ENCODE measurements at regions not wholly inside any gene's neighbourhood (a gene's known extent, or its start where the extent isn't known, plus 50 kb on each side); places are given as distances from the start of the nearest gene placed in this dataset.
"Not testable (repeated sequence)": the region's sequence is repeated elsewhere in the genome, so short reads cannot be mapped to it uniquely, and the experiment has no call there.

DNA sequence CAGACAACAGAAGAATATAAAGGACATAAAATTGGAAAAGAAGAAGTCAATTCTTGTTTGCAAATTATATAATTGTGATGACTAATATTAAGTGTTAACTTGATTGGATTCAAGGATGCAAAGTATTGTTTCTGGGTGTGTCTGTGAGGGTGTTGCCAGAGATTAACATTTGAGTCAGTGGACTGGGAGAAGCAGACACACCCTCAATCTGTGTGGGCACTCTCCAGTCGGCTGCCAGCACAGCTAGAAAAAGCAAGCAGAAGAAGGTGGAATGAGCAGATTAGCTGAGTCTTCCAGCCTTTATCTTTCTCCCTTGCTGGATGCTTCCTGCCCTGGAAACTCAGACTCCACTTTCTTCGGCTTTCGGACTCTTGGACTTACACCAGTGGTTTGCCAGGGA, 51.7 kb downstream of the UBE2NL start:
- no peak for DNase-seq

DNA sequence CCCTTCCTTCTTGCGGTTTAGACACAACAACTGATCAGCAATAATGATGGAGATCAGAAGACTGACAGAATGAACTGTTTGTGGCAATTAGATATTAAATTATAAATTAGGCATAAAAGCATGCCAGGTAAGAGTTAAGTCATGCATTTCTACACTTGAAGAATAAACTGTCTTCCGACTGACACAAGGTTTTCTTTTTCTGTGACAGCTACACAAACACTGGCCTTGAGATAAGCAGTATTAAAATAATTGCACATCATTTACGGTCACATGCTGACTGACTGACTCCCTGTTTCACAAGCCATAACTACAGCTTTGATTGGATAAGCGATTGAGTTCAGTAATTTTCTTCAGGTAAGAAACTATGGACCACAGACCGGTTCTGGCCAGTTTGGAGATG, 56.2 kb downstream of the UBE2NL start:
- DNase-seq, result no peak

DNA sequence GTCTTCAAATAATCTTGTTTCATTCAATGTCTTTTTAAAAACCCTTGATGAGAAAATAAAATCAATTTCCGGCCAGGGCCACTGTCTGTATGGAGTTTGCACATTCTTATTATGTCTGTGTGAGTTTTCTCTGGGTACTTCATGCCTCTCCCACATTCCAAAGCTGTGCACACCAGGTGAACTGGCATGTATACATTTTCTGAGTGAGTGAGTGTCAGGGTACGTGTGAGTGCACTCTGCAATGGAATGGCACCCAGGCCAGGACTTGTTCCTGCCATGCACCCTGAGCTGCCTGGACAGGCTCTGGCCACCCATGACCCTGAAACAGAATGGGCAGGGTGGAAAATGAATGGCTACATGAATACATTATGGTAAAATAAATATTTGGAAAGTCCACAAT, 61.3 kb downstream of the UBE2NL start:
- no peak for DNase-seq

DNA sequence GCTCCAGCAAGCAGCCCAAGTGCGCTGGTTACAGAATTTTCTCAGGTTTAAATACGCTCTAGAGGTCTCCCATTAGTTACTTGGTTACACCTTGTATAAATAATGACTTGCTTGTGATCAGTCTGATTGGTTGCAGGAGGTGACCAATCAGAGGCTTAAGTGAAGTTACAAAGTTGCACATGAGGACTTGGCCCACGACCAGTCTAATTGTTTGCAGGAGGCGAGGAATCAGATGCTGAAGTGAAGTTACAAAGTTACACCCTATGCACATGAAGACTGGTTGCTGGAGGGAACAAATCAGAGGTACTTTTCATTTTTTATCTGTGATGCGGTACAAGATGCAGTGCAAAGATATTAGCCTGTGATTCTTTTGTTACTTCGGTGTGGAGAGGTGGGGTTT, 80.7 kb downstream of the UBE2NL start:
- no peak for DNase-seq

DNA sequence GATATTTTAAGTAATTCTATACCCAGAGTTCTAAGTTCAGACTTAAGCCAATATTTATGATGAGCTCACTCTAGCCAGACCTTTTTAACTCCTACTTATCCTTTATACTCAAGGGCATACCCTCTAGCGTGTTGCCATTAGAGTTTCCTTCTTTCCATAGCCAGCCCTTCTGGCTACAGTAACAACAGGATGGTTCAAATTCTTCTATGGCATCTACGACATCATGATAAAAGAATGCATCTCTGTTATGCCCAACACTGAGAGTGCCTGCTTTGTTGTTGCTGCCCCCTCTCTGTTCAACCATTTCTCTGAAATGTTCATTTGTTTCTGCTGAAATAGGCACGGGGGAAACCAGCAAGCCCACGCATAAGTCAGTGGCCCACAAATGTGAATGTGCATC, 104.5 kb downstream of the UBE2NL start:
- DNase-seq, result no peak

DNA sequence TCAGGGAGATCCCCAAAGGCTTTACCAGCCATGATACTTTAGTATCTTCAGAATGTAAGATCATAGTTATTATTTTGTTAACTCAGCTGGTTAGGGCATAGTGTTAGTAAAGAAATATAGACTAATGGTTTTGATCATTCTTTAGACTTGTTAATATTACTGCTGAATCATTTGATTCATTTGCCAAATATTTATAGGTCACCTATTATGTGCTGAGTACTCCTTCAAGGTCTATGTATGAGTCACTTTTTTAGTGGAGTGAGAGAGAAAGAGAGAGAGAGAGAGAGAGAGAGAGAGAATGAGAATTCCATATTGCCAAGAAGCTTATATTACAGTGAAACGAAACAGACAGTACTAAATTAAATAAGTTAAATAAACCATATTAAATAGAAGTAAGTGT, 110.3 kb downstream of the UBE2NL start:
- DNase-seq, result no peak

DNA sequence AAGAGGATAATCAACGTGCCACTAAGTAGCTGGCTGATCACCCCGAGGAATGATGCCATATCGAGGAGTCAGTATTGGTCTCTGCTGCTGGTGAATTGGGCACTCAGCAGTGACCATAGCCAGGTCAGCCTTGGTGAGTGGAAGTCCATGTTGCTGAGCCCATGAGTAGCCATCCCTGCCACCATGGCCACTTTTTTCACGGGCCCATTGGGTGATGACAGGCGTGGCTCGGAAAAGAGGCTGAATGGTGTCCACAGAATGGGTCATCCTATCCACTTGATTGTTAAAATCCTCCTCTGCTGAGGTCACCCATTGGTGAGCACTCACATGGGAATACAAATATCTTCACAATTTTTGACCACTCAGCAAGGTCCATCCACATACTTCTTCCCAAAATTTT, 114.4 kb downstream of the UBE2NL start:
- no peak for DNase-seq

DNA sequence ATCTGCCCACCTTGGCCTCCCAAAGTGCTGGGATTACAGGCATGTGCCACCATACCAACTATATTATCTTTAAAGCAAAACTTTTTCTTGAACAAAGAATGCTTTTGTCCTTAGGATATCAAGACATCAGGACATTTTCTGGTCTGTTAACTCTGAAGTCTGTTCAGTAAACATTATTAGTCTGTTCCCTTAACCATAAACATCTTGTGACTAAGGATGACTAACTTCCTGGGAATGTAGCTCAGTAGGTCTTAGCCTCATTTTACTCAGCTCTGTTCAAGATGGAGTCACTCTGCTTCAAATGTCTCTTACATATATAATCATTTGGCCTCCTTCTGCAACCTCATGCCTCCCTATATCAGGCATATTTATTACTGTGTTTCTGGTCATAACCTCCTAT, 122.9 kb downstream of the UBE2NL start:
- DNase-seq, result no peak

DNA sequence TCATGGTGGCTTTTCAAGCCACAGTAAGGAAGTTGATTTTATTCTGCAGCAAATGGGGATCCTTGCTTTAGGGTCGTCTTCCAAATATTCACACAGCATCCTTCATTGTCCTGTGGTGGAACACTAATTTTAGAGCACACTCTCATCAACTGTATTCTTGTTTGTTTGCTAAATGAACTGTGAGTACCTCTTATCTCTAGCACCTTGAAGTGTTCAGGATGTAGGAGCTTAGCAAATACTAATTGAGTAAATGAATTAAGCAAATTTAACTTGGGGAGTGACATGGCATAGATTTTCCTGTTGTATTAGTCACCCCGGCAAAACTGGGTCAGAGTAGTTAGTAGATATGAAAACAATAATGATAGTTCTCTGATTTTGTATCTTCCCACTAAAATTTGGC, 156.9 kb downstream of the UBE2NL start:
- no peak for DNase-seq

DNA sequence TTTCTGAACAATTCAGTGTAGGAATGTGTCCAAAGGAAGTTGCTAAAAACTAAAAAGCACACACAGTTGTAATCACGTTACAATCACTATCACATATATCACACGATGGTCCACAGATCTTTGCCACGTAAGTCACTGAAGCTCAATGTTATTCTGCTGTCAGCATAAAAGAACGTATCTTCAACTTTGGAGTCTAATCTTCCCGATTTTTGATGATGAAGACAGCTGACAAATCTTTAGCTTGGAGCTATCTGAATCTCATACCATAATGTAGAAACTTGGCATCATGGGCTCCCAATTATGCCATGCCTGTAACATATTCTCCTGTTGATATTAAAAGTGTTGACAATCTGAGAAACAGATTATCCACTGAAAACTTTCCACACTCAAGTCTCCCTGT, 158.4 kb downstream of the UBE2NL start:
- no peak for DNase-seq

DNA sequence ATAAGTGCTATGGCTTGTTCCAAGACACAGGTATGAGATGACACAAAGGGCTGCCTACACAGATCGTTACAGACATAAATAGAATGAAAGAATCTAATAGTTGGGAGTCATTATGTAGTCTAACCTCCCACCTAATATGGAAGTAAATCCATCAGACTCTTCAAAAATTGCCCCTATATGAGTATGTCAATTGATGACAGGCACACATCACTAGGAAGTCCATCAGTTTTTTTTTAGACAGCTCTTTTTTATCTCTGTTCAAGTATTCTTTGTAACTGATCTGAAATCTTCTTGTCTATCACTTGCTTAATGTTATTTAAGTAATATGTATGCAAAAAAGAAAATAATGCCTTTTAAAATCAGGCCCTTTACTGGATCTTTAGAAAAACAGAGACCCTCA, 191.6 kb downstream of the UBE2NL start:
- DNase-seq, result no peak

DNA sequence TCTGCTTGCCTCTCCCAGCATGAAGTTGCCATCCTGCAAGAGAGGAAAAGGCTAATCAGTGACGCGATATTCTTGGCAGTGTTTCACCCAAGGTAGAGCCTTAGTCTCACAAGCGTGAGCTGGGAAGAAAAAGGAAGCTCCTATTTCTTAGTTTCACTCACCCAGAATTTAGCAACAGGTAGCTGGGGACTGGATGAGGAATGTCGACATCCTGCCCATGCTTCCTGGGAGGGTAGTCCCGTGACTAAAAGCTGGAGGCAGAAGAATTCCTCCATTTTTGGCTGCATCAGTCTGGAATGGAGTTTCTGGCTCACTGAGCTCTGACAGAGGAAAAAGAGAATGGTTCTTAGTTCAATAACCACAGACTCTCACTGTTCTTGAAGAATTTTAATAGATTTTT, 198.4 kb downstream of the UBE2NL start:
- DNase-seq, result not testable (repeated sequence)

DNA sequence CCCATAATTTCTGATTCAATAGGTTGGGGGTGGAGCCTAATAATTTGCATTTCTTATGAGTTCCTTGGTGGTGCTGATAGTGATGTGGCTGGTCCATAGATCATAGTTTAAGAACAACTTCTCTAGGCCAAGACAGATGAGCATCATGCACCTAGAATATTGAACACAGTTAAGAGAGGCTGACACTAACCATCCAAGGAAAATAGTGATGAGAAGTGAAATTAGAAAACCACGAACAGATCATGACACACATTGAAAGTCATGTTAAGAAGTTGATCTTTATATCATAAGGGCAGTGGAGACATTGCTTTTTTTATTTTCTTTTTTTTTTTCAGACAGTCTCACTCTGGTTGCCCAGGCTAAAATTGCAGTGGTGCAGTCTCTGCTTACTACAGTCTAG, 205.8 kb downstream of the UBE2NL start:
- not testable (repeated sequence) for DNase-seq

DNA sequence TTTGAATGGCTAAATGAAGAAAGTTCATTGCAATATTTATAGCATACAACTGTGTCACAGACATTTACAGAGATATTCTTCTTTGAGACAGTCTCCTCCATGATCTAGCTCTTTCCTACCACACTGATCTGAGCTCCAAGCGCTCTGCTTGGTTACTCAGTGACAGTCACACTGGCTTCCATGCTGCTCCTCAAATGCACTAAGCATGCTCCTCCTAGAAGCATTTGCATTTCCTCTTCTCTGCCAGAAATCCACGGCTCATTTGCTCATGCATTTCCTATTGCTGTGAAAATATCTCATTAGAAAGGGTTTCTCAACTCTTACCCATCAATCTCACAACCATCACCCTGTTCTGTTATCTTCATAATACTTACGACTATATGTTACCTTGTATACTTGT, 208.2 kb downstream of the UBE2NL start:
- DNase-seq, result not testable (repeated sequence)

DNA sequence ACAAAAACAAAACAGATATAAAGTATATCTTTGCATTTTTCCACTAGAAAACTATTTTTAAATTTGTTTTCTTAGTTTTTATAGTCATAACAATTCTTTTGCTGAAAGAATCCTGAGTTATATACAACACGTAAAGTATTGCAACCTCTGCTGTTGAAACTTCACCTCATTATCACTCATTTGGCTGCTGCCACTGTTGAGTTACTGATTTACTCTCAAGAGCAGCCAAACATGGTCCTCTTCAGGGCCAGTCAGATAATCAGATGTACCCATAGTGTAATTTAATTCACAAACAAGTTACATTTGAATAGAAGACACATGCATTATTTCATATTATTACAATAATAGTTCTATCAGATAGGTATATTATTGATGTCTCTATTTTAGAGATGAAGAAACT, 235.6 kb downstream of the UBE2NL start:
- DNase-seq, result not testable (repeated sequence)

DNA sequence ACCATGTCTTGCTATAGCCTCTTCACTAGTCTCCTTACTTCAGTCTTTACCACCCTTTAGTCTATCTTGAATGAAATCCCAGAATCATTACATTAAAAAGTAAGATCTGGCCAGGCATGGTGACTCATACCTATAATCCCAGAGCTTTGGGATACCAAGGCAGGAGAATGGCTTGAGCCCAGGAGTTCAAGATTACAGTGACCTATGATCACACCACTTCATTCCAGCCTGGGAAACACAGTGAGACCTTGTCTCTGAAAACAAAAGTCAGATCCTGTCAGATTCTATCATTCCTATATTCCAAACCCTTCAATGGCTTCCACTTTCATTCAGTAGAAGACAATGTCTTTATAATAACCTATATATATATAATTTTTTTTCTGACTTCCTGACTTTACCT, 237.7 kb downstream of the UBE2NL start:
- DNase-seq, result not testable (repeated sequence)

DNA sequence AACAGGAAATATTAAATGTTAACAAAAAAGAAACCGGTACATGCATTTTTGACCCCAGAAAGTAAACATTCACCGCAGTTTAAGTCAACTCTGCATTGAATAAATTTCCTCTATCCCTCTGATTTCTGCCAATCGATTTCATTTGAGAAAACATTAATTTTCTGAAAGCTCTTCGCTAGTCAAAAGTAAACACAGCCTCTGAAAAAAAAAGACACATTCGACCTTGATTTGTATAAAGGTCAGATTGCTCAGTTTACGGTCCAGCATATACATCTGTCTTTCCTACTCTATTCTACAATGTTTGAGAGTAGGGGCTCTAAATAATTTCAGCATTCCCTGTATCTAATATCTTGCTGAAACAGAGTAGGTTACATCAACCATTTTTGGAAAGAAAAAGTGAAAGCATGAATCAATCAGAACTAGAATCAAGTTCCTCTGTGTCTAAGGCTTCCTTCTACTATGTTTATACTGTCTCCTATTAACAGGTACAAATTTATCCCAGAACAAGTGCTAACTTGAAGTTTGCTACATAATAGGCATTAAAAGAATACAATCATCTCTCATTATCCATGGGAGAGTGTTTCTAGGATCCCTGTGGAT, 243.8 kb downstream of the UBE2NL start:
- DNase-seq, result not testable (repeated sequence)

DNA sequence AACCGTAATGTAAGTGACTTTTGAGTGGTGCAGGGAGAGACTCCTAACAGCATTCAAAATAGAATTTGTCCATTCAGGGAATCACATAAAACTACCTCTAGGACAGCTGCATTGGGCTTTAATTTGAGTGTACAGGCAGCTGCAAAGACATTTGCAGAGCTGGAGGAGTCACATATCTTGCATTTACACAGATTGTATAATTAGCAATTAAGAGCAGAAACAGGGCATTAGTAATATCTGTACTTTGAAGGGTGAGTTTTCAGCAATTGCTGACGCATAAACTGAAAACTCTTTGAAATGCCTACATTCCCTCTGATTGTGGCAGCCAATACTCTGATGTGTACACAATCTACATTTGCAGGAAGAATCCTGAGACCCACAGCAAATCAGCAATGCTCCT, 245.6 kb downstream of the UBE2NL start:
- DNase-seq, result not testable (repeated sequence)

DNA sequence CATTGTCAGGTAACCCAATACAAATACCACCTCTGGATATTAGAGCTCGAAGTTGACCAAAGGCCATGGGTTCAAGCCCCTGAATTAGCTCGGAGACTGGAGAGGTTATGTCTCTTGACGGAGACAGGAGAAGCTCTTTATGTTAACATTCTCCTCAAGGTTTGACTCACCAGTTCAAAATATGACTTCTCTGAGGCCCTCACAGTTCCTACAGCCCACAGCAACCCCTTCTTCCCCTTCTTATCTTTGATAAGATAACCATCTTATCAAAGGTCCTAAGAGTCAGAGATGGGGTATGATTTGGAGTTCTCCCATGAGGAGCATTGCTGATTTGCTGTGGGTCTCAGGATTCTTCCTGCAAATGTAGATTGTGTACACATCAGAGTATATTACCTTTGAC, 246.6 kb downstream of the UBE2NL start:
- DNase-seq, result not testable (repeated sequence)

DNA sequence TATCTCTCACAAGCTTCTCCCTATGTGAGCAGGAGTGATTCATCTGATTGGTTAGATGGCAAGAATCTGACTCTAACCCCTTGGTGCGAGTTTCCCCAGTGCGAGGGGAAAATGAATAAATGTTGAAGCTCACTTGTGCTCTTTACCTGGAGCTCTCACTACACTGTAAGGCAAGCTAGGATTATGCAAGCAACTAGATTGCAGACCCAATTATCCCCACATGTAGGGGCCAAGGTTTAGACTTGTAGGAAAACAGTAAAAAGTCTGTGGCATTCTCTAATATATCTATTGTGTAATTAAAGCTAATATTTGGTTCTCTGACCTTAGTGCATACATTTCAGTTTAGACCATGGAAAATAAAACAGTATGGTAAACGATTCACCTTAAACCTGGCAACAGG, 247.2 kb downstream of the UBE2NL start:
- DNase-seq, result not testable (repeated sequence)

DNA sequence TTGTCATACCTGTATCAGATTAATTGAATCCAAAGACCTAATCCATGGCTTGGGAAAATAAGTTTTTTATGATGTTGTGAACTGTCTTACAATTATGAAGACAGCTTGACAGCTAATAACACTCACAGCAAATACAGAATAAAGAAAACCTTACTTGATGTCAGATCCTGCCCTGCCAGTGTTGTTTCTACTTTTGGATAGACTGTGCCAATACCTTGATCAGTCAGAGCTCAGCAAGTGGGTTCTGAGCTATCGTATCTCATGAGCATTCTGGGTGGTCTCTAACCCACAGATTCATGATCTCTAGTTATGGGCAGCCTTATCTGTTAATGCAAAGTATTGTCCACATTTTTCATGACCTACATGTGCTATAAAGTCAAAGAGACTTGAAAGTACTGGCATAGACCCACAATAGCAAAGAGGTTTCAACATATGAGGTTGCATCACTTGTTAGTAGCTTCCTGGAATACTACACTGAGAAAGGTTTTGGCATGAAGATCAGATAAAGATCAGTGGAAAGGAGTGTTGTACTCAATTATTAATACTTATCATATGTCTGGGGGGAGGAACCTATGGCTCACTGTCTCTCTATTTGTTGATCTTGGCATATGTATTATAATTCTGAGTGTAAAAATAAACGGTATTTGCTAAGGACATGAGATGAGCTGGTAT, 250.7 kb downstream of the UBE2NL start:
- DNase-seq, result not testable (repeated sequence)

DNA sequence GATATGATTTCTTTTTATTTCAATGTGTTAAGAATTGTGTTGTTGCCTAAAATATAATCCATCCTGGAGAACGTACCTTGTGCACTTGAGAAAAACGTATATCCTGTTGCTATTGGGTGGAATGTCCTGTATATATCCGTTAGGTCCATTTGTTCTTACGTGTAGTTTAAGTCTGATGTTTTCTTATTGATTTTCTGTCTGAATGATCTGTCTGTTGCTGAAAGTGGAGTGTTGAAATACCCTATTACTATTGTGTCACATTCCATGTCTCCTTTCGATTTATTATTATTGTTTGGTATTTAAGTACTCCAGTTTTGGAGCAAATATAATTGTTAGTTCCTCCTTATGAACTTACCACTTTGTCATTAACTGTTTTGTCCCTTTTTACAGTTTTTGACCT, 270.6 kb downstream of the UBE2NL start:
- DNase-seq, result not testable (repeated sequence)

DNA sequence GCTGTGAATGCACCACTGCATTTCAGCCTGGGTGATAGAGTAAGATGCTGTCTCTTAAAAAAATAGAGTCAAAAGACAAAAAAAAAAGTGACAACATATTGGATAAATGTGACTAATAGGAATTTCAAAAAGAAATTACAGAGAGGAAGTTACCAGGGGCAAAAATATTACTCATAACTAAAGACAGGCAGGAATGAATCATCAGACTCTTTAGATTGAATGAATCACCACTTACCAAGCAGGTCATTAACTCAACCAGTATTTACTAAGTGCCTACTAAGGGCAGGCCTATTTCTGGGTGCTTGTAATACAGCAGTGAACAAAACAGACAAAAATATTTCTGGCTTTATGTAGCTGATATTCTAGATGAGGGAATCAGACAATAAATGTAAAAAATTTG, 301.3 kb downstream of the UBE2NL start:
- DNase-seq, result not testable (repeated sequence)

DNA sequence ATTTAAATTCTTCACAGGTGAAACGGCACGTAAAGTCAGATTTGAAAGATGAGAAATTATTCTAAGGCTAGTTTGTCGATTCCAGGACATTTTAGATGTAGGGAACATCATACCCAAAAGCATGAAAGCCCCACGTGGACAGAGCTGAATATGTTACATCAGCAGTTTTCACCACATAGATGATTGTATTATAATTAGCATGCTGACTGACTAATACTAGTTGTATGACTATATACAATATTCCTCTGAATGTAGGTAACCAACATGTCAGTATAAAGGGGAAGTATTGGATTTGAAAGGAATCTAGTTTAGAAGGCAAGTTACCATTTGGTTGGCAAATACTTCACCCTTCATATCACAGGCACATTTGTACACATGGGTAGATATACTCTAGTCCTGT, 304.6 kb downstream of the UBE2NL start:
- DNase-seq, result not testable (repeated sequence)

DNA sequence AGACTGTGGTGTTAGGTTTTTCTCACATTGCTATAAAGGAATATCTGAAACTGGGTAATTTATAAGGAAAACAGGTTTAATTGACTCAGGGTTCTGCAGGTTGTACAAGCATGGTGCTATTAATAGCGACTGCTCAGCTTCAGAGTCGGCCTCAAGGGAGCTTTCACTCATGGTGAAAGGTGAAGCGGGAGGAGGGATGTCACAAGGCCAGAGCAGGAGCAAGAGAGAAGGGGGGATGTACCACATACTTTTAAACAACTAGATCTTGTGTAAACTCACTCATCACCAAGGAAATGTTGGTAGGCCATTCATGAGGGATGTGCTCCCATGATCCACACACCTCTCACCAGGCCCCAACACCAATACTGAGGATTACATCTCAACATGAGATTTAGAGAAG, 313.2 kb downstream of the UBE2NL start:
- DNase-seq, result not testable (repeated sequence)

All from activated T-cell treated with anti-CD3 and anti-CD28 coated beads, Interleukin-2, amount 50 U/mL, for 48 hours (primary cell).